Keratinocyte (primary cell): ENCODE measurements at regions not wholly inside any gene's neighbourhood (a gene's known extent, or its start where the extent isn't known, plus 50 kb on each side); places are given as distances from the start of the nearest gene placed in this dataset.

ENCODE experiments used
- CTCF ChIP-seq, 3 experiments: IDR thresholded peaks in 1 of 3; conservative IDR thresholded peaks in 1 of 3; optimal IDR thresholded peaks in 1 of 3; 2 replicates in 2 of 3; 3 replicates in 1 of 3; pipeline versions ENCODE3 to v1.5.1; 2011; ENCODE audit warnings: low read length in 3 of 3, mild to moderate bottlenecking in 3 of 3, moderate library complexity in 2 of 3, control low read depth in 1 of 3, inconsistent platforms in 1 of 3; ENCODE audit not compliant: insufficient read depth in 2 of 3; ENCODE audit errors: extremely low read depth in 1 of 3
- EZH2 ChIP-seq: IDR thresholded peaks from one replicate; pipeline ENCODE4 v1.6.1; 2012; ENCODE audit warnings: inconsistent platforms, mild to moderate bottlenecking, low read length, moderate library complexity

GRCh38 chr19:13700621-13701020, 63.7 kb upstream of the MRI1 start:
- TF ChIP-seq CTCF (optimal IDR thresholded peaks at IDR 0.05 in 1 of 3, IDR thresholded peaks at IDR 0.05 in 1 of 3, conservative IDR thresholded peaks at IDR 0.05 in 1 of 3; ENCODE audit: extremely low read depth in 1 of 3, insufficient read depth in 2 of 3, low read length in 3 of 3) = no peak
- TF ChIP-seq EZH2 = no peak
